ENCODE measurements at regions not wholly inside any gene's neighbourhood (a gene's known extent, or its start where the extent isn't known, plus 50 kb on each side); places are given as distances from the start of the nearest gene placed in this dataset.

GRCh38 chr11:86891036-86891435 is 64.2 kb downstream of the FZD4 start:
- no peak for DNase-seq (ENCODE audit: extremely low spot score)
- H3K36me3 ChIP-seq (ENCODE audit: insufficient read depth): no peaks in the 10 kb centered on the region
- H3K27ac ChIP-seq (ENCODE audit: low read depth): no peak overlapping the region
- WGBS: 79% methylated on average over 2 of the region's 2 CpGs
- no peak overlapping the region for H3K4me3 ChIP-seq (ENCODE audit: low read depth, low read length)
- H3K4me1 ChIP-seq (ENCODE audit: insufficient read depth): no peaks in the 10 kb centered on the region

DNA sequence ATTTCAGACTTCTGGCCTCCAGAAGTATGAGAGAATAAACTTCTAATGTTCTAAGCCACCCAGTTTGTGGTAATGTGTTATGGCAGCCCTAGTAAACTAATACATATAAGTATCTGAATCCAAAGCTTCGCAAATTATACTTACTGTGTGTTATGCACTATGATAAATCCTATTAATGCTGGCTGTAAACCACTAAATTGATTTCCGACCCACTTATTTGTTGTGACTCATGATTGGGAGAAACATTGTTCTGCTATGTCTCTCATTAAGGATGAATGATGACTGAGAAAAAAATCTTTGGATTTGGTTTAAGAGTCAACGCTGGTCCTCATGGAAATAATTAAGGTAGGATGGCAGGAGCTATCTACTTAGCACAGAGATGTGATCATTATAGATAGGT is 62.0 kb downstream of the FZD4 start:
- no peaks in the 10 kb centered on the region for H3K4me1 ChIP-seq (ENCODE audit: insufficient read depth)
- no peak for DNase-seq (ENCODE audit: extremely low spot score)
- H3K27ac ChIP-seq (ENCODE audit: low read depth): no peak overlapping the region
- no peak overlapping the region for H3K4me3 ChIP-seq (ENCODE audit: low read depth, low read length)
- WGBS: 95% methylated on average over 3 of the region's 3 CpGs
- H3K36me3 ChIP-seq (ENCODE audit: insufficient read depth): no peaks in the 10 kb centered on the region

Measured in urinary bladder (tissue), 3 donors.